Thoracic aorta (tissue), 2 donors: ENCODE measurements at regions not wholly inside any gene's neighbourhood (a gene's known extent, or its start where the extent isn't known, plus 50 kb on each side); places are given as distances from the start of the nearest gene placed in this dataset.

ENCODE experiments used
- ATAC-seq: fragments of 150-250 bp; one replicate; pipeline ENCODE4 v1.8.0; 2017; ENCODE audit warnings: low read depth; ENCODE audit not compliant: insufficient number of reproducible peaks, low FRiP score
- DNase-seq: peaks from one replicate; pipeline ENCODE4 v3.0.0-alpha.2; 2020; ENCODE audit warnings: low spot score
- H3K27ac ChIP-seq, 2 donors: fragments of 200-600 bp; sonication (generic); 1 replicate in 1 of 2; 2 replicates in 1 of 2; pipeline ENCODE4 v1.5.1; 2016; ENCODE audit warnings: mild to moderate bottlenecking in 2 of 2, moderate library complexity in 2 of 2
- H3K27me3 ChIP-seq: fragments of 200-600 bp; sonication (generic); replicated peaks from 2 replicates; pipeline ENCODE4 v1.6.0; 2016; ENCODE audit warnings: mild to moderate bottlenecking; ENCODE audit not compliant: insufficient read depth
- H3K36me3 ChIP-seq: fragments of 200-600 bp; sonication (generic); one replicate; pipeline ENCODE4 v1.5.1; 2016
- H3K4me1 ChIP-seq, 2 donors: fragments of 200-600 bp; sonication (generic); 1 replicate in 1 of 2; 2 replicates in 1 of 2; pipeline versions ENCODE4 v1.5.1 to v1.6.0; 2016; ENCODE audit warnings: low read depth in 2 of 2, mild to moderate bottlenecking in 1 of 2; ENCODE audit not compliant: control insufficient read depth in 1 of 2
- H3K4me3 ChIP-seq: fragments of 200-600 bp; sonication (generic); 2 replicates; pipeline ENCODE4 v1.5.1; 2016; ENCODE audit warnings: mild to moderate bottlenecking
- H3K9me3 ChIP-seq: fragments of 200-600 bp; sonication (generic); 2 replicates; pipeline ENCODE4 v1.5.1; 2016
- CTCF ChIP-seq: fragments of 200-600 bp; sonication (generic); IDR thresholded peaks from one replicate; pipeline ENCODE4 v1.5.1; 2019; ENCODE audit warnings: antibody characterized with exemption

GRCh38 chr3:31249545-31249944 lies 283.2 kb upstream of the STT3B start:
- no peaks in the 10 kb centered on the region for H3K27me3 ChIP-seq
- H3K4me1 ChIP-seq = no peaks in the 10 kb centered on the region
- DNase-seq (no peak), ATAC-seq (no peak)
- no peaks in the 10 kb centered on the region for H3K36me3 ChIP-seq
- H3K27ac ChIP-seq = no peak overlapping the region
- no peak overlapping the region for H3K4me3 ChIP-seq
- TF ChIP-seq CTCF = no peak
- no peaks in the 10 kb centered on the region for H3K9me3 ChIP-seq

- no peak for TF ChIP-seq CTCF
- no peaks in the 10 kb centered on the region for H3K36me3 ChIP-seq
- H3K27me3 ChIP-seq = no peaks in the 10 kb centered on the region
- no peak overlapping the region for H3K27ac ChIP-seq
- no peak for ATAC-seq
- no peak for DNase-seq
- H3K9me3 ChIP-seq = no peaks in the 10 kb centered on the region
- H3K4me3 ChIP-seq = no peak overlapping the region
- H3K4me1 ChIP-seq = no peaks in the 10 kb centered on the region
Observed at GRCh38 chr3:31250116-31250777, 282.5 kb upstream of the STT3B start.

GRCh38 chr3:31251083-31251482 lies 281.6 kb upstream of the STT3B start:
- Histone ChIP-seq H3K9me3 (no peaks in the 10 kb centered on the region), H3K36me3 (no peaks in the 10 kb centered on the region), H3K27ac (no peak overlapping the region), H3K27me3 (no peaks in the 10 kb centered on the region), H3K4me3 (no peak overlapping the region), H3K4me1 (no peaks in the 10 kb centered on the region)
- DNase-seq (no peak), ATAC-seq (no peak)
- no peak for TF ChIP-seq CTCF

GRCh38 chr3:31252216-31253185 lies 280.2 kb upstream of the STT3B start:
- TF ChIP-seq CTCF = no peak

GRCh38 chr3:31253782-31254181 lies 278.9 kb upstream of the STT3B start:
- no peak for TF ChIP-seq CTCF
- no peak overlapping the region for H3K27ac ChIP-seq
- no peak for ATAC-seq
- H3K36me3 ChIP-seq = no peaks in the 10 kb centered on the region
- H3K9me3 ChIP-seq = no peaks in the 10 kb centered on the region
- DNase-seq = no peak
- no peak overlapping the region for H3K4me3 ChIP-seq
- H3K4me1 ChIP-seq = no peaks in the 10 kb centered on the region
- H3K27me3 ChIP-seq = no peaks in the 10 kb centered on the region

More at GRCh38 chr3:31252216-31253185, 280.2 kb upstream of the STT3B start:
- Histone ChIP-seq H3K4me3 (no peak overlapping the region), H3K9me3 (no peaks in the 10 kb centered on the region), H3K27me3 (no peaks in the 10 kb centered on the region), H3K27ac (no peak overlapping the region), H3K4me1 (no peaks in the 10 kb centered on the region), H3K36me3 (no peaks in the 10 kb centered on the region)
- ATAC-seq = no peak
- DNase-seq = no peak
